K562 (cell line): ENCODE measurements at regions not wholly inside any gene's neighbourhood (a gene's known extent, or its start where the extent isn't known, plus 50 kb on each side); places are given as distances from the start of the nearest gene placed in this dataset.

Source experiments
- DACH1 ChIP-seq: fragments of 450-650 bp; IDR thresholded peaks from 2 replicates; pipeline ENCODE4 v1.6.1; 2018; ENCODE audit not compliant: partially characterized antibody
- REST ChIP-seq, 2 experiments: fragments of 450-650 bp; formaldehyde crosslinking in 1 of 2; IDR thresholded peaks; 2 replicates each; pipeline versions ENCODE4 v1.4.0 to v1.6.1; 2014 to 2020; ENCODE audit warnings: mild to moderate bottlenecking in 2 of 2, borderline replicate concordance in 1 of 2, low read depth in 1 of 2

- TF ChIP-seq REST (IDR thresholded peaks at IDR 0.05; ENCODE audit: borderline replicate concordance), result 0 out of 2 replicates have a peak, but pooled peaks have one; percentile 19
- TF ChIP-seq REST (CRISPR knock-in tag; IDR thresholded peaks at IDR 0.05; ENCODE audit: low read depth), result no peak
- no peak for TF ChIP-seq DACH1
Observed at GRCh38 chr4:186472948-186473347, 82.4 kb downstream of the MTNR1A start (continued).
